ENCODE measurements at regions not wholly inside any gene's neighbourhood (a gene's known extent, or its start where the extent isn't known, plus 50 kb on each side); places are given as distances from the start of the nearest gene placed in this dataset.

DNA sequence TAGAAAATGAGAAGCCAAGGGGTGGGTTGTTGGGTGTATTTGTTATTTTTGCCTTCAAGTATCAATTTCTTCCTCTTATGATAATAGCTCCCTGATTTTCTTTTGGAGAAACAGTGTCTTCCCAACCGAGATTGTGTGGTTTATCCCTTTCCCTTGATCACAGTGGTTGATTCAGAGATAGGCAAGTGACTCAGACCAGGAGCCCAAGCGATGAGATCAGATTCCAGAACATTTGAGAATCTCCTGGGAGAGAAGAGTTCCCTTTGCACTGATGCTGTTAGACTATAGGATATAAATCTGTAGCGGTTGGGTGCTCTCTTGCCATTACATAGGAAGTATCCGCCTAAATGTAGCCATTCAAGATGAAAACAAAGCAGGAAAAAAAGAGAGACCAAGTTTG lies 90.1 kb upstream of the WDR26 start:
- no peak overlapping the region for H3K4me3 ChIP-seq (ENCODE audit: low read depth, low read length)
- no peak for TF ChIP-seq CTCF (IDR thresholded peaks at IDR 0.05; ENCODE audit: low read depth, low read length)

GRCh38 chr1:224525411-224526040 lies 90.6 kb upstream of the CNIH3 start:
- TF ChIP-seq CTCF (IDR thresholded peaks at IDR 0.05; ENCODE audit: low read depth, low read length) = no peak

GRCh38 chr1:224526771-224527170 lies 89.3 kb upstream of the CNIH3 start:
- TF ChIP-seq CTCF (IDR thresholded peaks at IDR 0.05; ENCODE audit: low read depth, low read length) = no peak
- H3K4me3 ChIP-seq (ENCODE audit: low read depth, low read length) = no peak overlapping the region

More at GRCh38 chr1:224525411-224526040, 90.6 kb upstream of the CNIH3 start:
- H3K4me3 ChIP-seq (ENCODE audit: low read depth, low read length) = no peak overlapping the region

DNA sequence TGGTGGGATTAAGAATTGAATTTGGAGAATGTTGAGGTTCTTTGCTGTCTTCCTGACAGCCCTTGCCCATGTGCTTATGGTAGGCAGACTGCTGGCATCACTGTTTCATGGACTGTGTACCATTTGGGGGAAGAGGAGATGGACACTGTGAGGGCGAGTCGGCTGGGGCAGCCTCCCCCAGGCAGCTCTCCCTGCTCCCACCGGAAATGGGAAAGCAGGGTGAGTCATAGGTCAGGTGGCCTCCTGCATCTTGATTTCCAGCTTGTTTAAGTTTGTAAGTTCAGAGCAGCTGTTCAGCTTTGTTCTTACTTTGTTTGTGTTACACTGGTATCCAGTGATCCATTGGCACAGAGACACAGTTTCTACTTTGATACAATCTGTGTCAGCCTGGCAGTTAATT lies 87.2 kb upstream of the CNIH3 start:
- no peak for TF ChIP-seq CTCF (IDR thresholded peaks at IDR 0.05; ENCODE audit: low read depth, low read length)

DNA sequence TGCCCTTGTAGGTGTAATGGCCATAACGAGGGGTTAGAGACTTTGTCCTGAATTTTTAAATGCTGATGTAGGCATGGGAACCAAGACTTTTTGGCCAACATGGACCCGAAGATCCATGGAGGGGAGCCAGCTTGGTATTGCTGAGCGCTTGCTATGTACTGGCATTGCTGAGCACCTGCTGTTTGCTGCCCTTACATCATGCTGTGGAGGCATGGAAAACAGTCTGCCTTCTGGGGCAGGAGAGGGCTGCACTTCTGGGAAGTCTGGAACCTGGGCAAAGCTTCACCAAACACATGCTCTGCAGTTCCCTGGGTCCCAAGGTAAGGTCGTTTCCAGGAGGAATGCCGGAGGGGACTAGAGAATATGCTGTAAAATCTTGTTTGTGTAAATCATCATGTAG lies 86.3 kb upstream of the CNIH3 start:
- H3K4me3 ChIP-seq (ENCODE audit: low read depth, low read length) = no peak overlapping the region
- no peak for TF ChIP-seq CTCF (IDR thresholded peaks at IDR 0.05; ENCODE audit: low read depth, low read length)

More for the DNA sequence above, 87.2 kb upstream of the CNIH3 start:
- H3K4me3 ChIP-seq (ENCODE audit: low read depth, low read length) = no peak overlapping the region

GRCh38 chr1:224533517-224533916 lies 82.6 kb upstream of the CNIH3 start:
- H3K4me3 ChIP-seq (ENCODE audit: low read depth, low read length) = no peak overlapping the region

DNA sequence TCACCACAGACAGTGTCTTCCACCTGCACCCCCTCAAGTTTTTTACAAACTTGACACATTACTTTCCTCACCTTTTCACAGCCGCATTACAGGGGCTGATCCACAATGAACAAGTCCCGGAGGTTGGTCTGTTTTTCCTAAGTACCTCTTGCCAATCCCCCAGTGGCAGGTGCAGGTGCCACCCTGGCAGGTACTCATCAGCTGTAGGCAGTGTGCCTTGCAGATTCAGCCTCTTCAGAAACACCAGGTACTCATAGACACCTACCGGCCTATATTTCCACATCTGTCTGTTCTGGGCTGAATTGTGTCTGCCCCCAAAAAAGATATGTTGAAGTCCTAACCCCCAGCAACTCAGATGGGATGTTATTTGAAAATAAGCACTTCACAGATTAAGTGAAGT lies 81.4 kb upstream of the CNIH3 start:
- H3K4me3 ChIP-seq (ENCODE audit: low read depth, low read length) = no peak overlapping the region
- TF ChIP-seq CTCF (IDR thresholded peaks at IDR 0.05; ENCODE audit: low read depth, low read length) = no peak

More at GRCh38 chr1:224533517-224533916, 82.6 kb upstream of the CNIH3 start:
- no peak for TF ChIP-seq CTCF (IDR thresholded peaks at IDR 0.05; ENCODE audit: low read depth, low read length)

Measured in WI38 (cell line).